K562 (cell line): ENCODE measurements at regions not wholly inside any gene's neighbourhood (a gene's known extent, or its start where the extent isn't known, plus 50 kb on each side); places are given as distances from the start of the nearest gene placed in this dataset.

ENCODE experiments used
- ARID3A ChIP-seq: IDR thresholded peaks from 2 replicates; pipeline ENCODE4 v1.6.1; 2012; ENCODE audit warnings: low read depth, low read length, improper control_type of control experiment, borderline replicate concordance
- HCFC1 ChIP-seq: IDR thresholded peaks from 2 replicates; pipeline ENCODE4 v1.6.1; 2012; ENCODE audit warnings: low read depth, low read length, improper control_type of control experiment

DNA sequence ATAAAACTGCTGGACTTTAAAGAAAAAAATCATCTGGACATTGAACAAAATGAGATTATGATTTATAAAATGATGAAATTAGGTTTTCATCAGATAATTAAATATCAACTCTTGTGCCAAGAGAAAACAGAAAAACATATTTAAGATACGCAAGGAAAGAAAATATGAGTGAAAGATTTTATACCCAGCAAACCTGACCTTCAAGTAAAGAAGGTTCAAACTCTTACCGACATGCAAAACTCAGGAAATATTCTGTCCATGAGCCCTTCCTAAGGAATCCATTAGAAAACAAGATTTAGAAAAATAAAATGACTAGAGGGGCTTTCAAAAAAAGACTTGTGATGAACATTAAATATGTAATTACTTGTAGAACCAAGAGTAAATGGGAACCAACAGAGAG, 257.2 kb upstream of the ARID1B start:
- TF ChIP-seq ARID3A (no peak), HCFC1 (no peak)
